ENCODE measurements at regions not wholly inside any gene's neighbourhood (a gene's known extent, or its start where the extent isn't known, plus 50 kb on each side); places are given as distances from the start of the nearest gene placed in this dataset.

- DNase-seq (ENCODE audit: low read depth), result no peak
These were observed 312.4 kb upstream of the SYT4 start for GRCh38 chr18:43589611-43590151.

GRCh38 chr18:43590182-43590903, 313.1 kb upstream of the SYT4 start:
- H3K4me3 ChIP-seq (ENCODE audit: low read depth, low read length), result no peak overlapping the region
- TF ChIP-seq CTCF (IDR thresholded peaks at IDR 0.05; ENCODE audit: insufficient read depth, low read length), result no peak
- no peak for DNase-seq (ENCODE audit: low read depth)

More at GRCh38 chr18:43589611-43590151, 312.4 kb upstream of the SYT4 start:
- no peak overlapping the region for H3K4me3 ChIP-seq (ENCODE audit: low read depth, low read length)
- no peak for TF ChIP-seq CTCF (IDR thresholded peaks at IDR 0.05; ENCODE audit: insufficient read depth, low read length)

GRCh38 chr18:43592269-43592668, 315.0 kb upstream of the SYT4 start:
- H3K4me3 ChIP-seq (ENCODE audit: low read depth, low read length), result no peak overlapping the region
- TF ChIP-seq CTCF (IDR thresholded peaks at IDR 0.05; ENCODE audit: insufficient read depth, low read length), result no peak
- no peak for DNase-seq (ENCODE audit: low read depth)

- no peak overlapping the region for H3K4me3 ChIP-seq (ENCODE audit: low read depth, low read length)
- DNase-seq (ENCODE audit: low read depth), result peak; percentile 44
- peak; percentile 62 for TF ChIP-seq CTCF (IDR thresholded peaks at IDR 0.05; ENCODE audit: insufficient read depth, low read length)
These were observed 318.9 kb upstream of the SYT4 start for GRCh38 chr18:43596105-43596712.

GRCh38 chr18:43601432-43601831, 324.1 kb upstream of the SYT4 start:
- no peak overlapping the region for H3K4me3 ChIP-seq (ENCODE audit: low read depth, low read length)
- TF ChIP-seq CTCF (IDR thresholded peaks at IDR 0.05; ENCODE audit: insufficient read depth, low read length), result no peak
- no peak for DNase-seq (ENCODE audit: low read depth)

GRCh38 chr18:43605224-43605623, 327.9 kb upstream of the SYT4 start:
- DNase-seq (ENCODE audit: low read depth), result no peak
- H3K4me3 ChIP-seq (ENCODE audit: low read depth, low read length), result no peak overlapping the region
- TF ChIP-seq CTCF (IDR thresholded peaks at IDR 0.05; ENCODE audit: insufficient read depth, low read length), result no peak

Measured in fibroblast of the aortic adventitia (primary cell).